GM19328 (cell line): ENCODE measurements at regions not wholly inside any gene's neighbourhood (a gene's known extent, or its start where the extent isn't known, plus 50 kb on each side); places are given as distances from the start of the nearest gene placed in this dataset.

Experiments
- ATAC-seq: cut with Tn5 transposase; IDR thresholded peaks from one replicate; pipeline ENCODE4 v1.9.1; 2021; ENCODE audit warnings: mild to moderate bottlenecking, moderate library complexity; ENCODE audit not compliant: unreplicated experiment

DNA sequence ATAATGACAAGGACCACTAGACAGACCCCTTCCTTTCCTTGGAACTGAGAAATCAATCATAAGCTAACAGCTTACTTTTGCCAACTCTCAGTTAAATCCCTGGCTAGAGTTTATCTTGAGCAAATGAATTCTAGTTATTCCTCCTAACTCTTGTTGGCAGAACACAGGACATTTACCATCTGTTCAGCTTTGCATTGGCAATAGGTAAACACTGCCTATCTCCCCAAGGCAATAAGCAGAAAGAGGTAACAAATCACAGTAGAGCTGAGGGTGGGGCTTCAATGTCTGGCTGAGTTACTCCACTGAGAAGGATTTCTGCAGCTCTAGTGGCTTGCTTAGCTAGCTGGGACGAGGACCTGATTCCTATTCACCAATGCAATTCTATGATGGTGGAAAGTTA, 503.3 kb upstream of the GRIA1 start:
- ATAC-seq = no peak

DNA sequence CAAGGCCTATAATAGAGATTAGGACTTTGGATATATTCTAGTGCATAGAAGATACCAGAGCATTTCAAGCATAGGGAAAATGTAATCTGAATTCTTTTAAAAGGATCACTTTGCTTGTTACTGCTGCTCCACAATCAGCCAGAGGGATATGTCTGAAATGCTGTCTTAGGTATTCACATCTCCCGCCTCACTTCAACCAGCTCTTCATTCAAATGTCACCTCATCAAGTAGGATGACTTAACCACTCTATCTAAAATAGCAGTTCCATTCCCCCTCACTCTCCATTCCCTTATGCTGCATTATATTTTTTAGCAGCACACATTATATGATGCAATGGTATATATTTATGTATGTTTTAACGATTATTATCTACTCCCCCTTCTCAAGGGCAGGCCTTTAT, 500.3 kb upstream of the GRIA1 start:
- ATAC-seq = no peak

DNA sequence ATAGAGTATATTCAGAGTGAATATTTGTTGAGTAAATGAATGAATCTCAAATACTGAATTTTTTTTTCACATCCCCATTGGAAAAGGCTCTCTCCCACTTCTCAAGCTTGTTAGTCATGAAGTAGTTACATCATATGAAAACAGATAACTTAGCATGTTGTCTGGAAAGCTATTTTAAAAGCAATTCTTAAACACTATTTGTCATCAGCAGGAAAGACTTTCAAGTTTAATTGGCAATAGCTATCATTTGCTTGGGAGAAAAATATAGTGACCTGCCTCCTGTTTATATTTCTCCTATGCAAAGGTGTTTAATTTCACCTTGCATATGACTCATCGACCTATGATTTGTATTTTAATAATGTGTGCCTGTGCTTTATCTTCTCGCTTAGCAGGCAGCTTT, 499.8 kb upstream of the GRIA1 start:
- ATAC-seq = no peak

DNA sequence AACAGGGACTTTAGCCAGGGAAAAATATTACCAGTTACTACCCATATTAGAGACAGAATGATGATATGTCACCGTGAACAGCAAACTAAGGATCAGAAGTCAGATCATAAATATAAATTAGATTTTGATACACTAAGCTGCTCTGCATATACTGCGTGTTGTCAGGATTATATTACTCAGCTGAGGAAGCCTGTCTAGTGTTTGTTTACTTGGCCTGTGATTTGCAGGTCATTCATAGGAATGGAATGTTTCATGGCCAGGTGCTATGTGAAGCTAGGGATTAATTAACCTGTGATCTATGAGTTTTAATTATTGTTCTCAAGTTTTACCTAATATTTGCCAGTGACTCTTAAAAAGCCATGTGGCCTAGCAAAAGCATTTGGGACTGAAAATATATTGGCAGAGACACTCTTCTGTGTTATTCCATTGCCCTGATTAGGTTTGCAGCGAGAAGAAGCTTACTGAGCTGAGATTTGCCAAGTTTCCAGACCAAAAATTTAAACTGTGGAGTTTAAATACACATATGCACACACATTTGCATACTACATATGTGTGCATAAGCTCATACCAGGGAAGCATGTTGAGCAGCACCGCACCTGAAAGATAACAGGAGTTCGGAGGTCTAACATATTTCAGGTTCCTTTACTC, 496.3 kb upstream of the GRIA1 start:
- ATAC-seq = no peak

DNA sequence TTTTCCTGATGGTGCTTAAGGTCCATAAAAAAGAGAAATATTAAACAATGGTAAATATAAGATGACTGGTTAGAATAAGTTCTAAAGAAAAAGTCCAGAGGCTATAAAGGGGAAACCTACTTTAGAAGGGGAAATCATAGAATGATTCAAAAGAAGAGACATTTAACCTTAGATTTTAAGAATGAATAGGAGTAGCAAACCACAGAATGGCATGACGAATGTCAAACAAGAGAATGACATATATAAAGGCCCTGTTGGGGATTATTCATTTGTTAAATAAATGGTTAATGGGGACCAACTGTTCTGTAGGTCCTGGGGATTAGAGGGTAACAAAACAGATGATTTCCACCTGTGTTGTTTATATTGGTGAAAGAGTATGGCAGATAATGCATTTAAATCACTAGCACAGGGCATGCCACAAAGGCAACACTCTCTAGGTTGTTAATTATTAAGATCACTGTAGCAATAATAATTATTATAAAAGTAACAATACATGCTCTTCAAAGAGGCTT, 495.2 kb upstream of the GRIA1 start:
- no peak for ATAC-seq

DNA sequence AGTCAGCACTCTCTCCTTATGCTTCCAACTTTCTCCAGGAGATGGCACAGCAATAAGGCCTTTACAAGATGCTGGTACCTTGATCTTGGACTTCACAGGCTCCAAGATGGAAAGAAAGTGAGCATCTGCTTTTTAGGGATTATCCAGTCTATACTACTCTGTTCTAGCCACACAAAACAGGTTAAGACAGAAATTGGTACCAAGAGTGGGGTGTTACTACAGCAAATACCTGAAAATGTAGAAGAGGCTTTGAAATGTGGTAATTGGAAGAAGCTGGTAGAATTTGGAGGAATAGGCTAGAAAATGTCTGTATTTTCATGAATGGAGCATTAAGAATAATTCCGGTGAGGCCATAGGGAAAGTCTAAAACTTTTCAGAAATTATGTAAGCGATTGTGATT, 484.8 kb upstream of the GRIA1 start:
- ATAC-seq = no peak

DNA sequence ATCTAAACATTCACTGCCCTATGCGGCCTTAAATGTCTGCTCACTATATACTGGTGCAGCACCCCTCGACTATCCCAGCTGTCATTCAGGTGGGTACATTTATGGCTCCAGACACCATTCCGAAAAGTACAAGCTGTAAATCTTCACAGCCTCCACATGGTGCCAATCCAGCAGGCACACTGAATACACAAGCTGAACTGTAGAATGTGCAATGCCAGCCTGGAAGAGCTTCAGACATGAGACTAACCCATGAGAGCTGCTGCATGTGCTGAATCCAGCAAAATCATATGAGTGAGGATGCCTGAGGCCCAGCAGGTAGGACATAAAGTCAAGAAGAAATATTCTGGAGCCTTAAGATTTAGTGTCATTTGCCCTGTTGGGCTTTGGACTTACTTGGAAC, 483.8 kb upstream of the GRIA1 start:
- no peak for ATAC-seq

DNA sequence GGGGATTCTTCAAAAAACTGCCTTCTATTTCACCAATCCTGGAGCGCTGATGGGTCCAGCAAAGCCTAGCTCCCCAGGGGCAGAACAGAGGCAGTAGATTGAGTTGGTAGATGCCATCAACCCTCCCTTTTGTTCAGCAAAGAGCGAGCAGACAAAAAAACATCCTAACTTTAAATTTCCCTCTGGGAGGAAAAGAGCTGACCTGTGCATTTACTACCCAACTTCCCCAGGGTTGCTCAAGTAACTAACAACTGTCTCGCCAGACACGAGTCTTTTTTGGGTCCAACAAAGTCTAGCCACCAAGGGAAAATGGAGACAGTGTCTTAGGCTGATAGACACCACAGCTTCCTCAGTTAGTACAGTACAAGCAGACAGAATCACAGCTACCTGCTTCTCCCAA, 476.3 kb upstream of the GRIA1 start:
- no peak for ATAC-seq

DNA sequence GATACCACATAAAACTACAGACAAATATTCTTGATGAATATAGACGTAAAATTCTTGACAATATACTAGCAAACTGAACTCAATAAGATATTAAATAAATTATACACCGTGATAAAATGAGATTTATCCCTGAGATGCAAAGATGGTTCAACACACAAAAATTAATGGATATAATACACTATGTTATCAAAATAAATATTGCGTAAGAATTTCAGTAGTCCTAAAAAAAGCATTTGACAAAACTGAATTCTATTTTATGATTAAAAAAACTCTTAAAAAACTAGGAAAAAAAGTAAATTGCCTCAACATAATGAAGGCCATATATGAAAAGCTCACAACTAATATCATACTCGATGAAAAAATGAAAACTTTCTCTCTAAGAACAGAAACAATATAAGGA, 472.3 kb upstream of the GRIA1 start:
- no peak for ATAC-seq

DNA sequence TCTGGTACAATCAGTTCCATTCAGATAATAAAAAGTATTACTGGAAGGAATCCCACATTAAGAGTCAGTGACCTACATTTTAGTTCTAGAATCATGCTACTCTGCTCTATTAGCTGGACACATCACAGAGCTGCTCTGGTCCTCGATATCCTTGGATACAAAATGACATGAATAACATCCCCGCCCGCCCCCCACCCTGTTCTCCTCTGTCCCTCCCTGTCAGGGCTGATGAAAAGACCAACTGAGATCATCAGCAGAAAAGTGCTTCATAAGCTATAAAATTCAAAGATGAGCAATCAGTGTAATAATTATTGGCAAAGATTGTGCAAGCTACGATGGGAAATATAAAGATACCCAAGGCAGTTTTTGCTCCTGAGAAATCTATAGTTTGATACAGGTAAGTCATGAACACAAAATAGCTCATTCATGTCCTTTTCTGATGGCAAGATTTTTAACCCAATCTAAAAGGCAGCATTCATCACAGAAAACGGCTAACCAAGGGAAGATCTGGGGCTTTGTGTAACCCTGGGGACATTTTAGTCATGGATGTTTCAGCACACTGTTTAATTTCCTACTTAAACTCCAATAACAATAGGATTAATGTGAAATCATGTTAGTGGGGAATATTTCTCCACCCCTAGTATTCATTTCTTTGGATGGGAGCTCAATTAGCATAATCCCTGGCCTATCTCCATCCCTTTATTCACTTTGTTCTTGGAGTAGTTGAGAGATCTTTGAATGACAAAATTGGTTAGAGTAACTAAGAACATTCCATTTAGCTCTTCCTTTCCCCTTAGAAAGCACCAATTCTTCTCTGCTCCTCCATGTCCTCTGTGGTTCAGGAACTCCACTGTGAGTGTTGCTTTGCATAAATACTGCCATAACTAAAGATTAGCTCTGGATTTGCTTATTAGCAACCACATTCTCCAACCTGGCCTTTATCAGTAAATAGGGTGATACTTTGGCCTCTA, 459.4 kb upstream of the GRIA1 start:
- ATAC-seq = no peak

DNA sequence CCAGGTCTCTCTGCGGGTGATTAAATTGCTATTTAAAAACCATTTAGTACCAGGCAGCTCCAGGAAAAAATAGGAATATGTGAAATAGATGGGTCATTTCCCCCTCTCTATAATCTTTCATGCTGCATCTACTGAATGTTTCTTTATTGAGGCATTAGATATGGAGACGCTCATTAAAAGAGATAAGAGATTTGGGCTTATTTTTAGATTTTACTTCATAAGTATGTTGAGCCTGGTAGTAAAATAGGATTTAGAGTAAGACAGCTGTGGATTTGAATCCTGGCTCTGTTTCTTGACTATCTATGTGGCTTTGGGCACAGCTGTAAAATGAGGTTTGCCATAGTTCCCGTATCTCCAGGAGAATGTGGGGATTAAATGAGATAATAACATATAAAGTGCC, 451.0 kb upstream of the GRIA1 start:
- ATAC-seq = no peak

DNA sequence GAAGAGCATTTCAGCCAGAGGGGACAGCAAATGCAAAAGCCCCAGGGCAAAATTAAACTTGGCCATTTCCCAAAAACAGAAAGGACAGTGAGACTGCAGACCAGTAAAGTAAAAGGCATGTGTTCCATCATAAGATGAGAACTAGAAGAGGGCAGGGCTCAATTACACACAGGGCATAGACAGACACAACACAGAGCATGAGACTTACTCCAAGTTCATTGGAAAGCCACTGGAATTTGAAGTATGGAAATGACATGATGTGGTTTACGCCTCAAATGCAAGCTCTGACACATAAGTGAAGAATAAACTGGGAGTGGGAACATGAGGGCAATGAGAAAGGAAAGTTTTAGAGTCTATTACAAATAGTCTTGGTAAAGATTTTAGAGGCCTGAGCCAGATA, 446.6 kb upstream of the GRIA1 start:
- ATAC-seq = no peak

DNA sequence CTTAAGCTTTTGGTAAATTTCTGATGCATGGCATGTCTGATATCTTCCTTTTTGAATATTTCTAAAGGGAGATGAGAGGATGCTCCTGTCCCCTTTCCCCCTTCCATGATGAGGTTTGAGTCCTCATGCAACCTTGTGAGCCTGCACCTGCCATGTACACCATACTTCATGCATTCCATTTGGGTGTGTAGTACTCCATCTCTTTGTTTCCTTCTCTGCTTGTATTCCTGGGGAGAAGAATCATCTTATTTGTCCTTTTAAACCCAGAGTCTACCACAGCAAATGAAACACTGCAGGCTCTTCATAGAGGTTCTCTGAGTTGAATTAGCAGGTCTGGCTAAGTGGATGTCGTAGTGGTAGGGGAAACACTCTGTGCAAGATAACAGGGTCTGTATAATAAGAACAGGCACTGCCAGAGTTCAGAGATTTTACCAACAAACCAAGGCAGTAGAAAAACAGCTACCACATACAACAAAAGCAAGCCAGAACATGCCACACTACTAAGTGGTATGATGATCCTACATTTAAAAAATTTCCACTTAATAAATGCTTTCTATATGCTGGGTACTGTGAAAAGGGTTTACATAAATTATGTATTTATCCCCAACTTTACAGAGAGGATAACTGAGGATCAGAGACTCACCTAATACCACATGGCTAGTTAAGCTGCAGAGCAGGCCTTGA, 439.8 kb upstream of the GRIA1 start:
- no peak for ATAC-seq

DNA sequence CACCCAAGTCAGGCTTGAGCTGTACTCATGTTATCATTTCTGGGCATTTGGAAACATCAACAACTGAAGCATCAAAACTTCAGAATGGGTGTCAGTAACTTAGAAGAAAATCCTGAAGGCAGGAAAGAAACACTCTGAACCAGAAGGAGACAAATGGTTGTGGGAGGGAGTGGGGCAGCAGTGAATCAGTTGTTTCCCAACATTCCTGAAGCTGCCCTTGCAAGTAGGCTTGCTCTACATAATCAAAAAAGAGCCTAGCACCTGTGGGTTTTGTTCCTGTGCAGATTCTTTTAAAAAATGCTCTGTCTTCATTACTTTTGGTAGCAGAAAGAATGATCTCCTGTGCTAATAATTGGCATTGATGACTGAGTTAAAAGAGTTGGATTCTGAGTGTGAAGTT, 424.2 kb upstream of the GRIA1 start:
- no peak for ATAC-seq

DNA sequence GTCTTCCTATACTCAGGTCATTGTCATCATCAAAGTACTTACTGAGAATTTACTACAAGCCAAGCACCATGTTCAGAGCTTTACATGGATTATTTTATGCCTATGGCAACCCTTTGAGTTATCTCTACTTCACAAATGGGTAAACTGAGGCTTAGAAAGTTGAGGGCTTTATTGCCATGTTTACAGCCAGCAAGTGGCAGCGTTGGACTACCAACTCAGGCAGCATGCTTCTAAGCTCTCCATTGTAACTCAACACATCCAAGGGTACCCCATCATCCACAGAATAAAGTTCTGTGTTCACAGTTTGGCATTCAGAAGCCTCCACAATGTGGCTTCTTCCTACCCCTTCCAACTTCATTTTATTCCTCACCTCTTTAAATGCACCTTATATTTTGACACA, 422.6 kb upstream of the GRIA1 start:
- no peak for ATAC-seq

DNA sequence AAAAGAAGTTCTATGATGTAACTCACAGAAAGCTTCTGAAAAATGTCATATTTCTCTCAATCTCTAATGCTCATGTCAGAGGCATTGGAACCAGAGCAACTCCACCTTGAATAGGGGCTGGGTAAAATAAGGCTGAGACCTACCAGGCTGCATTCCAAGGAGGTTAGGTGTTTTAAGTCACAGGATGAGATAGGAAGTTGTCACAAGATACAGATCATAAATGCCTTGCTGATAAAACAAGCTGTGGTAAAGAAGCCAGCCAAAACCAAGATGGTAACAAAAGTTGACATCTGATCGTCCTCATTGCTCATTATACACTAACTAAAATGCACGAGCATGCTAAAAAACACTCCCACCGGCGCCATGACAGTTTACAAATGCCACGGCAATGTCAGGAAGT, 411.1 kb upstream of the GRIA1 start:
- no peak for ATAC-seq

DNA sequence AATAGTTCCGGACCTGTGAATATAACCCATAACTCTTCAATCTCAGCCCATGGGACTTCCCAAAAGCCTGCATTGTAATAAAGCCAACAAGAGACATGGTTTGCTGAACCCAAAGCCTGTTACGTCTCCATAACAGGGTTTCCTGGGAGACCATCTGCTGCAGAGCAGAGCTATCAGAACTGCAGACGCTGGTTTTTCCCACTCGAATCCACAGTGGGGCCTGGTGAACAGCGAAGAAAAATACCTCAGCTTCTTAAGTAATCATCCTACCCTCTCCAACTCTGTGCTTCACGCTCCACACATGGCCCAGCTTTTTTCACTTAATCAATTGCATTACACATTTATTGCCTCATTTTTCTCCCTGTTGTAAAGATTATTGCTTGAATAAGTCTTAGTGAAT, 409.5 kb upstream of the GRIA1 start:
- no peak for ATAC-seq

DNA sequence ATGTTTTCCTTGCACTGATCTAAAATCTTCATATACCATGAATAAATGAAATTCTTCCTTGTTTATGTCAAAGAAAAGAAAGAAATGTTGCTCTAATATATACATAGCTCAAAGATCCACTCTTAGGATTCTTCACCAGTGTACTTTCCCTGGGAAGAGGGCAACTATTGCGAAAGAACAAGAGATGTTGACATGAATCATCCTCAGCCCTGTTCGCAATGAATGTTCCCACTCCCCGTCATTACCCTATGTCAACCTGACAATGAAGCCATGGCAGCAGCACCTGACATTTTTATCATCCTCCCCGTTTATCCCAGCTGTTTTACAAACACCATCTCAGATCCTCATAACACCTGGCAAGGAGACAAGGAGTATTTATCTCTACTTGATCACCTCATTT, 409.1 kb upstream of the GRIA1 start:
- ATAC-seq = no peak

DNA sequence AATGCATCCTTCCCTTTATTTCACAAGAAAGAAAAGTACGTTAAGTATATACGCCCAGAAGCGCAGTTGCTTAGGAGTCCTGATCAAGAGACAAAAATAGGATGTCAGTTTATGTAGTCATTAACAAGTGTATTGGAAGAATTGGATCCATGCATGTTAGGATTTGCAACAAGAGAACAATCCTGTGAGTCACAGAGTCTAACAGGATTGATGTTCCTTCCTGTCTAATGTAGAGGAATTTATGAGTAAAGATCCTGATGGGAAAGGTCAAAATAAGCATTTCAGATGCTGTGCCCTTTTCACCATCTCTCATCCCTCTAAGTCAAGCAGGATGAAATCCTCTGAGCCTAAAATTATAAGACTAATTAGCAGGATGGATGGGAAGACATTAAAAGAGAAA, 406.0 kb upstream of the GRIA1 start:
- no peak for ATAC-seq

DNA sequence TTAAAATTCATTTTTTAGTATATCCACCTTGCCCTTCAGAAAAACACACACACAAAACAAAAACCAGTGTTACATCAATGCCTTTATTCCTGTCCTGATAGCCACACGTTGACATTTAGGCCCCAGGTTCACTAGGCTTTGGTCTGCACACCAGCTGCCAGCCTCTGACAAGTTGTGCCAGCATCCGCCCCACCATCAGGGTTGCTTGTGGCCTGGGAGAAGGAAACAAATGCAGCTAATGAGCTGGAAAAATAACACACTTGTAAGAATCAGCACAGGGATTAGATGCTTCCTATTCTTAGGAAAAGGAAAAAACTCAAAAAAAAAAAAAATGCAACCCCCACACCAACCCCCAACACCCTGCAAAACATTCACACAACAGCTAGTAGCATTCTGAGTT, 404.0 kb upstream of the GRIA1 start:
- no peak for ATAC-seq

DNA sequence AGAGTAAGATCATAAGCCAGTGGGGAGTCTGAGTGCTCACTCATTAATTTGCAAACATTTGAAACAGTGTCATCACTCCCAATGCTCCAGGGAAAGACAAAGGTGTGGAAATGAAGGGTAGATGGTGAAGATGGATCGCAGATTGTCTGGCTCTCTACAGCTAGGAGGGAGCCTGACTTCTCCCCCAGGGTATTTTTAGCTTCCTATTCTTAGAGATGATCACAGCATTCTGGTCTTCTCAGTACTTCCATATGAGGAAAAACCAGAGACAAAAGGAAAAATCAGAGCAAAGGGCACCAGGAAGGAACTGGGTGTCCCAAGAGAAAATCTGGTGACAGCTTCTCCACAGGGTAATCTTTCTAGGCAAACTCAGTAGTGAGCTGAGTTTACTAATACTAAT, 401.9 kb upstream of the GRIA1 start:
- ATAC-seq = no peak

DNA sequence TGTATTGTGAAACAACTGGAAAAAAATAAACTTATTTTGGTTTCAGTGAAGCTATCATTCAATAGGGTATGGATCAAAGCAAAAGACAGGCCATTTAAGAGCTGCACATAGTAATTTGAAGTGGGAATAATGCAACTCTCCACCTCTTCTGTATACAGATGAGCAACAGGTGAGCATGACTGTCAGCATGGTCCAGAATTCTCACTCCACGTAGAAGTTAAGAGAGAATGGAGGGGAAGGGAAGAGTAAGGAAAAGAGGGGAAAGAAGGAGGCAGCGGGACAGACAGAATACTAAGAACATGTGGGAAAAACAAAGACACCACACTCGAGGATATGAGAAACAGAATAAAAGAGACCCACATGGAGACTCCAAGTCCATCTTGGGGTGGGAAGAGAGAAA, 396.1 kb upstream of the GRIA1 start:
- ATAC-seq = no peak
